ENCODE measurements at regions not wholly inside any gene's neighbourhood (a gene's known extent, or its start where the extent isn't known, plus 50 kb on each side); places are given as distances from the start of the nearest gene placed in this dataset.
A peak's percentile ranks its signal among the peaks of the same experiment; 100 is the strongest.

DNA sequence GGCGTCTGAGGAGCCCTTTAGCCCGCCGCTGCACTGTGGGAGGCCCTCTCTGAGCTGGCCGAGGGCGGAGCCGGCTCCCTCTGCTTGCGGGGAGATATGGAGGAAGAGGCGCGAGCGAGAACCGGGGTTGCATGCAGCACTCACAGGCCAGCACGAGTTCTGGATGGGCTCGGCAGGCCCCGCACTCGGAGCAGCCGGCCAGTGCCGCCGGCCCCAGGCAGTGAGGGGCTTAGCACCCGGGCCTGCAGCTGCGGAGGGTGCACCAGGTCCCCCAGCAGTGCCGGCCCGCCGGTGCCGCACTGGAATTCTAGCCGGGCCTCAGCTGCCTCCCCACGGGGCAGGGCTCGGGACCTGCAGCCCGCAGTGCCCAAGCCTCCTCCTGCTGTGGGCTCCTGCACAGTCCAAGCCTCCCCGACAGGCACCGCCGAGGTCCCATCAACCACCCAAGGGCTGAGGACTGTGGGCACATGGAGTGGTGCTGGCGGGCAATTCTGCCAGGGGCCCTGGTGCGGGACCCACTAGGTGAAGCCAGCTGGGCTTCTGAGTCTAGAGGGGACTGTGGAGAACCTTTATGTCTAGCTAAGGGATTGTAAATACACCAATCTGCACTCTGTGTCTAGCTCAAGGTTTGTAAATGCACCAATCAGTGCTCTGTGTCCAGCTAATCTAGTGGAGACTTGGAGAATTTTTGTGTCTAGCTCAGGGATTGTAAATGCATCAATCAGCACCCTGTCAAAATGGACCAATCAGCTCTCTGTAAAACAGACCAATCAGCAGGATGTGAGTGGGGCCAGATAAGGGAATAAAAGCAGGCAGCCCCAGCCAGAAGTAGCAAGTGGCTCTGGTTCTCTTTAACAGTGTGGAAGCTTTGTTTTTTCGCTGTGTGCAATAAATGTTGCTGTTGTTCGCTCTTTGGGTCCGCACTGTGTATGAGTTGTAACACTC, 329.7 kb upstream of the JARID2 start:
- H3K27ac ChIP-seq = no peak overlapping the region
- H3K27me3 ChIP-seq (replicated peaks) = no peaks in the 10 kb centered on the region
- no peak overlapping the region for H3K4me3 ChIP-seq (ENCODE audit: low read depth, low read length)
- TF ChIP-seq CTCF (IDR thresholded peaks at IDR 0.05; ENCODE audit: low read depth, low read length, missing control alignments) = no peak
- no peaks in the 10 kb centered on the region for H3K36me3 ChIP-seq (replicated peaks)
- no peak for DNase-seq
- in situ Hi-C loops (cut with HindIII; ENCODE audit: low pct_ligation_motif_present, low sequenced_read_pairs) = no loop called here

DNA sequence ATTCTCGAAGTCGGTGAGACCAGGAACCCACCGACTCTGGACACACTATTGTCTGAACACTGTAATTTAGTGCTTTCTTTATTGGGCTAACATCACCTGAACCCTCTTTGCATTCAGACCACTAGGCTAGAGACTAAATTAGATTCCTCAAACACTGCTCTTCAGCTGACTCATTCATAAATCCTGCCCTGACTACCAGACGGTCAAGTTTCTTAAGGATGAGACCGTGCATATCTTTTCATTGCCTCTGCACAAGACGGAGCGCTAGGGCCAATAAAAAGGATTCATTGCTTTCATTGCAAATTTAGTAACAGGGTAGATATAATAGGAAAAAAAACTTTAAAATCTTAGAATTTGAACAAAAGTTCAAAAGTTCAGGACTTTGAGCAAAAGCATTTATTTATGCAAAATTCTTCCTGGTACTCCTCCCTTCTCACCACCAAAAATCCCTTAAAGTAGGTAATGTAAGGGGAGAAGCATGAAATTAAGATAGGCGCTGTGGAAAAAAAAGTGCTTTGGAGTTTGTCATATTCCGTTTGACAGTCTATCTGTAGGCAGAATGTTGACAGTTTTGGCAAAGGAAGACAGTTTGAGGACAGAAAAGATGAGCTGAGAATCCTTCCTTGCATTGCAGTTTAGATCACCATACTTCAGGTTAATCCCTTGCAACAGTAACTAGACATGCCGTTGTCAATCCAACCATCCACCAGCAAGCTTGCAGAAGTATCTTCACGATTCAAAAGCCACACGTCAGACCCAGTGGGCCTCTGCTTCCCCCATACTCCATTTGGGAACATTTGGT, 328.6 kb upstream of the JARID2 start:
- Histone ChIP-seq H3K36me3 (replicated peaks) (no peaks in the 10 kb centered on the region), H3K4me3 (ENCODE audit: low read depth, low read length) (no peak overlapping the region), H3K27ac (no peak overlapping the region), H3K27me3 (replicated peaks) (no peaks in the 10 kb centered on the region)
- no peak for TF ChIP-seq CTCF (IDR thresholded peaks at IDR 0.05; ENCODE audit: low read depth, low read length, missing control alignments)
- in situ Hi-C loops (cut with HindIII; ENCODE audit: low pct_ligation_motif_present, low sequenced_read_pairs) = no loop called here
- DNase-seq = peak; percentile 75

GRCh38 chr6:14918200-14918907, 327.5 kb upstream of the JARID2 start:
- TF ChIP-seq CTCF (IDR thresholded peaks at IDR 0.05; ENCODE audit: low read depth, low read length, missing control alignments) = no peak
- no peaks in the 10 kb centered on the region for H3K27me3 ChIP-seq (replicated peaks)
- no peak overlapping the region for H3K27ac ChIP-seq
- no peak for DNase-seq
- H3K4me3 ChIP-seq (ENCODE audit: low read depth, low read length) = no peak overlapping the region
- in situ Hi-C loops (cut with HindIII; ENCODE audit: low pct_ligation_motif_present, low sequenced_read_pairs) = no loop called here
- no peaks in the 10 kb centered on the region for H3K36me3 ChIP-seq (replicated peaks)

DNA sequence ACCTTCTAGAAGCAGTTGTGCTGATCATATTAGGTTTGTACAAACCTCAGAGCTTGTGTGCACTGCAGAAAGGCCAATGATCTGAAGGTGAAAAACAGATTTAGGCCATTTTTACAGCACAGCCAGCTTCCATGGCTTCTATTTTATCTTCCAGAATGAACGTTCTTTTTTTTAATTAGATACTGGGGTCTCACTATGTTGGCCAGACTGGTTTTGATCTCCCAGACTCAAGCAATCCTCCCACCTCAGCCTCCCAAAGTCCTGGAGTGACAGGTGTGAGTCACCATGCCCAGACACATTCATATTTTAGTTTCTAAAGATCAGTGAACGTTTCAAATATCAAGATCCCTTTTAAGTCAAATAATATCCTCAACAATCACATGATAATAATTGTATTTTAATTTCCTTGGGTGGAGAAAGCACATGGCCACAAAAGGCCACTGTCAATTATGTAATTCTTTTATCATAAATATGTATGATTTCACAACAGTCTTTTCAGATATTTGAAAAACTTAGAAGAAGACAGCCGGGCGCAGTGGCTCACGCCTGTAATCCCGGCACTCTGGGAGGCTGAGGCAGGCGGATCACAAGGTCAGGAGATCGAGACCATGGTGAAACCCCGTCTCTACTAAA, 326.7 kb upstream of the JARID2 start:
- Histone ChIP-seq H3K27me3 (replicated peaks) (no peaks in the 10 kb centered on the region), H3K4me3 (ENCODE audit: low read depth, low read length) (no peak overlapping the region), H3K27ac (no peak overlapping the region), H3K36me3 (replicated peaks) (no peaks in the 10 kb centered on the region)
- in situ Hi-C loops (cut with HindIII; ENCODE audit: low pct_ligation_motif_present, low sequenced_read_pairs) = no loop called here
- DNase-seq = no peak
- TF ChIP-seq CTCF (IDR thresholded peaks at IDR 0.05; ENCODE audit: low read depth, low read length, missing control alignments) = no peak

GRCh38 chr6:14920276-14920675, 325.6 kb upstream of the JARID2 start:
- in situ Hi-C loops (cut with HindIII; ENCODE audit: low pct_ligation_motif_present, low sequenced_read_pairs) = no loop called here
- DNase-seq = no peak
- no peaks in the 10 kb centered on the region for H3K27me3 ChIP-seq (replicated peaks)
- H3K27ac ChIP-seq = no peak overlapping the region
- H3K4me3 ChIP-seq (ENCODE audit: low read depth, low read length) = no peak overlapping the region
- H3K36me3 ChIP-seq (replicated peaks) = no peaks in the 10 kb centered on the region
- no peak for TF ChIP-seq CTCF (IDR thresholded peaks at IDR 0.05; ENCODE audit: low read depth, low read length, missing control alignments)
